Endothelial cell of umbilical vein (primary cell): ENCODE measurements at regions not wholly inside any gene's neighbourhood (a gene's known extent, or its start where the extent isn't known, plus 50 kb on each side); places are given as distances from the start of the nearest gene placed in this dataset.

Experiments
- CTCF ChIP-seq, 2 donors: IDR thresholded peaks; 1 replicate in 1 of 2; 2 replicates in 1 of 2; pipeline ENCODE4 v1.5.1; 2011; ENCODE audit warnings: low read length in 2 of 2, mild to moderate bottlenecking in 2 of 2, moderate library complexity in 2 of 2, control low read depth in 1 of 2, inconsistent platforms in 1 of 2, low read depth in 1 of 2; ENCODE audit not compliant: insufficient read depth in 1 of 2; ENCODE audit errors: extremely low read depth in 1 of 2
- FOS ChIP-seq: IDR thresholded peaks from 2 replicates; pipeline ENCODE4 v1.6.1; 2011; ENCODE audit warnings: mild to moderate bottlenecking, low read length, moderate library complexity, borderline replicate concordance; ENCODE audit not compliant: insufficient read depth
- GATA2 ChIP-seq: IDR thresholded peaks from 2 replicates; pipeline ENCODE4 v1.7.0; 2011; ENCODE audit warnings: low read depth, mild to moderate bottlenecking, moderate library complexity, mixed read lengths, low read length; ENCODE audit not compliant: insufficient read length, insufficient read depth
- MYC ChIP-seq: IDR thresholded peaks from one replicate; pipeline ENCODE4 v1.6.1; 2011; ENCODE audit warnings: mild to moderate bottlenecking, low read depth, low read length
- POLR2A ChIP-seq: IDR thresholded peaks from 2 replicates; pipeline ENCODE4 v1.6.1; 2012; ENCODE audit warnings: low read depth, mild to moderate bottlenecking, control low read depth, low read length

- no peak for TF ChIP-seq CTCF (IDR thresholded peaks at IDR 0.05; ENCODE audit: extremely low read depth in 1 of 2, insufficient read depth in 1 of 2, low read depth in 1 of 2, low read length in 2 of 2)
- no peak for TF ChIP-seq POLR2A
- TF ChIP-seq GATA2 = no peak
- TF ChIP-seq MYC = no peak
- TF ChIP-seq FOS = no peak
These were observed 236.0 kb downstream of the TTLL2 start for GRCh38 chr6:167560673-167561569.
